ENCODE measurements at regions not wholly inside any gene's neighbourhood (a gene's known extent, or its start where the extent isn't known, plus 50 kb on each side); places are given as distances from the start of the nearest gene placed in this dataset.

DNA sequence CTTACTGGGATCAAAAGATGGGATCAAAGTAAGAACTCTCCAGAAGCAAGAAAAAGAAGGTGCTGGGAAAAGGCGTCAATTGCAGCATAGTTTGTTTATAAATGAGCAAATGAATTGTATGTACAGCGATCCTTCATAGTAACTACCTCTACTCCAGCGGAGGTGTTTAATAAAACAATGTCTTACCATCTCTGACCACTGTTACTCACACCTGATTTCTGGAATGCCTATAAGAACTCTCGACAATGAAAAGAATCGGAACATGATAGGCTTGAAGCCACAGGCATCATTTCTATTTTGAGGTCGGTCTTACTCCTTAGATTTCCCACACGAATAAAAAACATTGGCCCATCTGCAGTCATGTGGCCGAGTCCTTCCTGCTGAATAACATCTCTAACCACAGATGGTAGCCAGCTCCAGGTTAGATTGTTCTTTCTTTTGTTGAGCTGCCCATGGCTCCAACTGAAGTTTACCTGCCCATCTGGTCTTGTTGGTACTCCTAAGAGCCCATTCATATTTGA is 67.6 kb downstream of the CLDN34 start:
- no peak overlapping the region for H3K4me3 ChIP-seq (replicated peaks in 1 of 3)
- no peaks in the 10 kb centered on the region for H3K4me1 ChIP-seq
- no peaks in the 10 kb centered on the region for H3K36me3 ChIP-seq
- 55 to 71% methylated on average over 8 of the region's 8 CpGs for WGBS, 2 donors
- no peak overlapping the region for H3K27ac ChIP-seq
- no peaks in the 10 kb centered on the region for H3K9me3 ChIP-seq
- no peak for DNase-seq
- H3K27me3 ChIP-seq: no peaks in the 10 kb centered on the region
- no peak for TF ChIP-seq POLR2A (IDR thresholded peaks at IDR 0.05)
- TF ChIP-seq, protein P1, sequence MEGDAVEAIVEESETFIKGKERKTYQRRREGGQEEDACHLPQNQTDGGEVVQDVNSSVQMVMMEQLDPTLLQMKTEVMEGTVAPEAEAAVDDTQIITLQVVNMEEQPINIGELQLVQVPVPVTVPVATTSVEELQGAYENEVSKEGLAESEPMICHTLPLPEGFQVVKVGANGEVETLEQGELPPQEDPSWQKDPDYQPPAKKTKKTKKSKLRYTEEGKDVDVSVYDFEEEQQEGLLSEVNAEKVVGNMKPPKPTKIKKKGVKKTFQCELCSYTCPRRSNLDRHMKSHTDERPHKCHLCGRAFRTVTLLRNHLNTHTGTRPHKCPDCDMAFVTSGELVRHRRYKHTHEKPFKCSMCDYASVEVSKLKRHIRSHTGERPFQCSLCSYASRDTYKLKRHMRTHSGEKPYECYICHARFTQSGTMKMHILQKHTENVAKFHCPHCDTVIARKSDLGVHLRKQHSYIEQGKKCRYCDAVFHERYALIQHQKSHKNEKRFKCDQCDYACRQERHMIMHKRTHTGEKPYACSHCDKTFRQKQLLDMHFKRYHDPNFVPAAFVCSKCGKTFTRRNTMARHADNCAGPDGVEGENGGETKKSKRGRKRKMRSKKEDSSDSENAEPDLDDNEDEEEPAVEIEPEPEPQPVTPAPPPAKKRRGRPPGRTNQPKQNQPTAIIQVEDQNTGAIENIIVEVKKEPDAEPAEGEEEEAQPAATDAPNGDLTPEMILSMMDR (IDR thresholded peaks at IDR 0.05): no peak
- intact Hi-C loops (cut with DNase I): no loop called here

- WGBS, 2 donors: 73 to 79% methylated on average over 2 to 5 of the region's 6 CpGs
- peaks cover 0 to 7% of the 10 kb centered on the region in 2 donors for H3K4me1 ChIP-seq
These were observed 71.4 kb downstream of the CLDN34 start for GRCh38 chrX:10038585-10038984.

DNA sequence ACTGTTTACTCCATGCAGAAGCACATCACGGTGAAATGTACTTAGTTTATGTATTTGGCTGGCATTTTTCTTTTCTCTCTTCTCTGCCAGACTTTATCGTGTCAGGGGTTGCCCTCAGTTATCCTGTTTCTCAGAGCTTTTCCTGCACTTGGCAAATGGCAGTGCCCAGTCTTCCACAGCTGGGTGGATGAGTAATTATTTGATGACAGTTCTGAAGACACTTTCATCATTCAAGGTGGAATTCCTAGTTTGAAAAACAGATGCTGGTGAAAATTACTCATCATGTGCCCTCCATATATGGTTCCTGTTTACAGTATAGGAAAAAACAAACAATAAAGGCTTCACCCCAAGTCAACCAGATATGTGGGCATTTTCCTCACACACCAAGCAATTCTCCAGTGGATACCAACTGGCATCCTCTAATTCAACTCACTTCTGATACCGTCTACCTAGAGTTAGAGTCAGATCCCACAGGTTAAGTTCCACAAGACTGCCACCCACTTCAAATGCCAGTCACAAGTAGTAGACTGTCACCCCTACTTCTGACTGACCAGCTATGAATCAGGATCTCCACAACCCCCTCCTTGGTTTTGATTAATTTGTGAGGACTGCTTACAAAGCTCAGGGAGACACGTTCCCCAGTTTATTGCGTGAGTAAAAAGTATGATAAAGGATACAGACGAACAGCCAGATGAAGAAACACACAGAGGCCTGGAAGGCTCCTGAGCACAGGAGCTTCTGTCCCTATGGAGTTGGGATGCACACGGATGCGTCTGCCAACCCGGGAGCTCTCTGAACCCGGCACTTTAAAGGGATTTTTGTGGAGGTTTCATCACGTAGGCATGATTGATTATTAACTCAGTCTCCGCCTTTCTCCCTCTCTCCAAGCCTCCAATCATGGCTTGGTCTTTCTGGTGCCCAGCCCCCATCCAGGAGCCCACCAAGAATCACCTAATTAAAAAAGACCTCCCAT is 72.9 kb downstream of the CLDN34 start:
- Histone ChIP-seq H3K36me3 (no peaks in the 10 kb centered on the region), H3K4me1 (peaks cover 0 to 8% of the 10 kb centered on the region in 2 donors), H3K4me3 (replicated peaks in 1 of 3) (no peak overlapping the region), H3K9me3 (no peaks in the 10 kb centered on the region), H3K27ac (peak overlapping the region in 1 of 3 donors; percentile 2), H3K27me3 (no peaks in the 10 kb centered on the region)
- TF ChIP-seq POLR2A (IDR thresholded peaks at IDR 0.05): no peak
- TF ChIP-seq, protein P1 (IDR thresholded peaks at IDR 0.05): no peak
- intact Hi-C loops (cut with DNase I): no loop called here
- no peak for DNase-seq
- WGBS, 2 donors: 86 to 91% methylated on average over 12 of the region's 12 CpGs

More at GRCh38 chrX:10038585-10038984, 71.4 kb downstream of the CLDN34 start:
- H3K27me3 ChIP-seq: no peaks in the 10 kb centered on the region
- intact Hi-C loops (cut with DNase I): no loop called here
- H3K36me3 ChIP-seq: no peaks in the 10 kb centered on the region
- DNase-seq: no peak
- no peaks in the 10 kb centered on the region for H3K9me3 ChIP-seq
- TF ChIP-seq POLR2A (IDR thresholded peaks at IDR 0.05): no peak
- TF ChIP-seq, protein P1 (IDR thresholded peaks at IDR 0.05): no peak
- H3K4me3 ChIP-seq (replicated peaks in 1 of 3): no peak overlapping the region
- no peak overlapping the region for H3K27ac ChIP-seq

- Histone ChIP-seq H3K4me1 (peaks cover 0 to 10% of the 10 kb centered on the region in 2 donors), H3K27me3 (no peaks in the 10 kb centered on the region), H3K9me3 (no peaks in the 10 kb centered on the region), H3K27ac (peak overlapping the region in 1 of 3 donors; percentile 20), H3K4me3 (replicated peaks in 1 of 3) (no peak overlapping the region), H3K36me3 (no peaks in the 10 kb centered on the region)
- DNase-seq: no peak
- intact Hi-C loops (cut with DNase I): no loop called here
- WGBS, 2 donors: 87 to 91% methylated on average over 4 to 5 of the region's 5 CpGs
- no peak for TF ChIP-seq POLR2A (IDR thresholded peaks at IDR 0.05)
- TF ChIP-seq, protein P1 (IDR thresholded peaks at IDR 0.05): no peak
These were observed 73.8 kb downstream of the CLDN34 start for GRCh38 chrX:10040961-10041360.

DNA sequence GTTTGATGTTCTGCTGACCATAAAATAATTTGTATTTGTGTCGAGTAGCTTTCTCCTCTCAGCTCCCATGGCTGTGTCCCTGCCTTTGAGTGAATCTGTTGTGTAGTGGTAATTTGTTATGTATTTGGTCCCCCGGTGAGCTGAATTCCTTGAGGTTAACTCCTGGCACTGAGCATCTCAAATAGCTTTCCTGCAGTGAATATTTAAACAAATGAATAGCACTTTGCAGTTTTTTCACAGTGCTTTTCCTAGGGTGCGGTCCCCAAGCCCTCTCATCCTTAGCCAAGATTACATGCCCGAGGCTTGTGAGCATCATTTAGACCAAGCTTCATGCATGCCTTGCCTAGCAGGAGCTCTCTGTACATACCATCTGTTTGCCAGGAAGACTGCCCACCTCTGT is 74.2 kb downstream of the CLDN34 start:
- Histone ChIP-seq H3K4me3 (replicated peaks in 1 of 3) (no peak overlapping the region), H3K27me3 (no peaks in the 10 kb centered on the region), H3K9me3 (no peaks in the 10 kb centered on the region), H3K27ac (peak overlapping the region in 1 of 3 donors; percentile 20), H3K4me1 (peaks cover 0 to 10% of the 10 kb centered on the region in 2 donors), H3K36me3 (no peaks in the 10 kb centered on the region)
- intact Hi-C loops (cut with DNase I): no loop called here
- TF ChIP-seq, protein P1 (IDR thresholded peaks at IDR 0.05): no peak
- TF ChIP-seq POLR2A (IDR thresholded peaks at IDR 0.05): no peak
- WGBS, 2 donors: 7 to 44% methylated on average over 3 to 4 of the region's 4 CpGs
- peak in 1 of 2 donors; percentile 23 for DNase-seq
